22Rv1 (cell line): ENCODE measurements at regions not wholly inside any gene's neighbourhood (a gene's known extent, or its start where the extent isn't known, plus 50 kb on each side); places are given as distances from the start of the nearest gene placed in this dataset.

Experiments used
- H3K27ac ChIP-seq: fragments of 450-650 bp; 2 replicates; pipeline ENCODE4 v1.5.1; 2017
- CTCF ChIP-seq: fragments of 450-650 bp; IDR thresholded peaks from 2 replicates; pipeline ENCODE4 v1.5.1; 2017; ENCODE audit warnings: mild to moderate bottlenecking
- ZFX ChIP-seq: fragments of 450-650 bp; IDR thresholded peaks from 2 replicates; pipeline ENCODE4 v1.6.1; 2017; ENCODE audit warnings: antibody characterized with exemption, borderline replicate concordance

- no peak for TF ChIP-seq ZFX
- no peak for TF ChIP-seq CTCF
- H3K27ac ChIP-seq: no peak overlapping the region
These were observed 56.1 kb downstream of the FEZF1 start for GRCh38 chr7:122248472-122248871.

DNA sequence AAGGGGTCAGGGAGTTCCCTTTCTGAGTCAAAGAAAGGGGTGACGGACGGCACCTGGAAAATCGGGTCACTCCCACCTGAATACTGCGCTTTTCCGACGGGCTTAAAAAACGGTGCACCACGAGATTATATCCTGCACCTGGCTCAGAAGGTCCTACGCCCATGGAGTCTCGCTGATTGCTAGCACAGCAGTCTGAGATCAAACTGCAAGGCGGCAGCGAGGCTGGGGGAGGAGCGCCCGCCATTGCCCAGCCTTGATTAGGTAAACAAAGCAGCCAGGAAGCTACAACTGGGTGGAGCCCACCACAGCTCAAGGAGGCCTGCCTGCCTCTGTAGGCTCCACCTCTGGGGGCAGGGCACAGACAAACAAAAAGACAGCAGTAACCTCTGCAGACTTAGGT, 65.8 kb downstream of the FEZF1 start:
- H3K27ac ChIP-seq: peak overlapping the region; percentile 86

GRCh38 chr7:122238297-122238696, 66.3 kb downstream of the FEZF1 start:
- H3K27ac ChIP-seq: peak overlapping the region; percentile 86

GRCh38 chr7:122225874-122226273, 78.7 kb downstream of the FEZF1 start:
- TF ChIP-seq ZFX: no peak
- TF ChIP-seq CTCF: no peak
- no peak overlapping the region for H3K27ac ChIP-seq

- TF ChIP-seq ZFX (no peak), CTCF (peak; percentile 87)
- no peak overlapping the region for H3K27ac ChIP-seq
These were observed 75.3 kb upstream of the AASS start for GRCh38 chr7:122219253-122219865.

DNA sequence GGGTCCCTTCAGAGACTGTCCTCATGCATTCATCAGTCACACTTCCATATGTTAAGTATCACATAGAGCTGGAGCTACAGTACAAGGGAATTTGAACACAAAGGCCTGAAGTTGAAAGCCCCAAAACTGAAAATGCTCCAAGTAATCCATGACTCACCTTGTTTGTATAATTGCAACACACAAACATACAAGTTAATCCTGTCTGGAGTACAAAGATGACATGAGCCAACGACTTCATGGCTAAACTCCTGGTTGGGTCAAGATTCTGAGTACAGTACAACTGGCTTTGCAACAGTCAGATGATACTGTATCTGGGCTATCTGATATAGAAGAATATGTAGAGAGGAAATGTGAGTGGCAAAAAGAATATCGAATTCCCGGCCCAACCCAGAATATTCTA, 73.1 kb upstream of the AASS start:
- H3K27ac ChIP-seq: no peak overlapping the region
- no peak for TF ChIP-seq ZFX
- no peak for TF ChIP-seq CTCF

GRCh38 chr7:122212754-122213153, 68.7 kb upstream of the AASS start:
- no peak for TF ChIP-seq ZFX
- no peak for TF ChIP-seq CTCF
- H3K27ac ChIP-seq: no peak overlapping the region

- H3K27ac ChIP-seq: no peak overlapping the region
- TF ChIP-seq ZFX: no peak
- no peak for TF ChIP-seq CTCF
These were observed 67.3 kb upstream of the AASS start for GRCh38 chr7:122211362-122211761.

DNA sequence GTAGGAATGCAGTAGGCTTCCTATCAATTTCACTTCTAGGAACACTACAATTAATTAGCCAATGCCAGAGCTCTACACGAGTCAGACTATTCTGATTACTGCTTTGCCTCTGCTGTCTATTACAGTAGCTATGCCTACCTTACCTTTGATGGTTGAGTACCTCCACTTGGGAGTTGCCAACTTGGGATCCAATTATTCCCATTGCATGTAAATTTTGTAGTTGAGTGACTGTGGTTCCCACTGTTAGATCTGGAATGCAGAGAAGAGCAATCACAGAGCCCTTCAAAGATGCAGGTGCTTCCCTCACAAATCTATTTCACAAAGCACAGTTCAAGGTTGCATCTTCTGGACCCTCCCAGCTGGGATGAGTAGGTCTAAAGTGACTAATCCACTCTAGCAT, 62.9 kb upstream of the AASS start:
- TF ChIP-seq ZFX (no peak), CTCF (no peak)
- H3K27ac ChIP-seq: no peak overlapping the region
